Kidney epithelial cell (primary cell): ENCODE measurements at regions not wholly inside any gene's neighbourhood (a gene's known extent, or its start where the extent isn't known, plus 50 kb on each side); places are given as distances from the start of the nearest gene placed in this dataset.

Source experiments
- DNase-seq: peaks from one replicate; pipeline ENCODE4 v3.0.0-alpha.2; 2010; ENCODE audit warnings: low read depth
- H3K27me3 ChIP-seq: 2 replicates; pipeline ENCODE4 v1.6.0; 2011; ENCODE audit warnings: low read length; ENCODE audit not compliant: control insufficient read depth, insufficient read depth
- H3K36me3 ChIP-seq: 2 replicates; pipeline ENCODE4 v1.5.1; 2011; ENCODE audit warnings: low read length; ENCODE audit not compliant: control insufficient read depth, insufficient read depth
- H3K4me3 ChIP-seq: 2 replicates; pipeline ENCODE4 v1.5.1; 2011; ENCODE audit warnings: low read depth, mild to moderate bottlenecking, control low read depth, low read length
- CTCF ChIP-seq: IDR thresholded peaks from 2 replicates; pipeline ENCODE4 v1.5.1; 2011; ENCODE audit warnings: mild to moderate bottlenecking, moderate library complexity, low read length, control low read depth, inconsistent platforms; ENCODE audit not compliant: insufficient read depth, poor library complexity, severe bottlenecking

- Histone ChIP-seq H3K4me3 (no peak overlapping the region), H3K27me3 (no peaks in the 10 kb centered on the region), H3K36me3 (no peaks in the 10 kb centered on the region)
- DNase-seq: no peak
- no peak for TF ChIP-seq CTCF
Observed at GRCh38 chr6:119658917-119659316, 309.4 kb upstream of the MAN1A1 start.

GRCh38 chr6:119655124-119655523 lies 305.6 kb upstream of the MAN1A1 start:
- H3K27me3 ChIP-seq: no peaks in the 10 kb centered on the region
- no peak for DNase-seq
- no peak overlapping the region for H3K4me3 ChIP-seq
- no peak for TF ChIP-seq CTCF
- H3K36me3 ChIP-seq: no peaks in the 10 kb centered on the region

- no peaks in the 10 kb centered on the region for H3K27me3 ChIP-seq
- no peaks in the 10 kb centered on the region for H3K36me3 ChIP-seq
- TF ChIP-seq CTCF: no peak
- no peak for DNase-seq
- no peak overlapping the region for H3K4me3 ChIP-seq
Observed at GRCh38 chr6:119653329-119653728, 303.8 kb upstream of the MAN1A1 start.

GRCh38 chr6:119649531-119649930 lies 300.0 kb upstream of the MAN1A1 start:
- TF ChIP-seq CTCF: no peak
- Histone ChIP-seq H3K36me3 (no peaks in the 10 kb centered on the region), H3K27me3 (no peaks in the 10 kb centered on the region), H3K4me3 (no peak overlapping the region)
- DNase-seq: no peak

- no peak for TF ChIP-seq CTCF
- Histone ChIP-seq H3K36me3 (no peaks in the 10 kb centered on the region), H3K27me3 (no peaks in the 10 kb centered on the region), H3K4me3 (no peak overlapping the region)
- DNase-seq: no peak
Observed at GRCh38 chr6:119647309-119647708, 297.7 kb upstream of the MAN1A1 start.

- no peak for TF ChIP-seq CTCF
- H3K36me3 ChIP-seq: no peaks in the 10 kb centered on the region
- no peak for DNase-seq
- H3K4me3 ChIP-seq: no peak overlapping the region
- no peaks in the 10 kb centered on the region for H3K27me3 ChIP-seq
Observed at GRCh38 chr6:119643876-119644275, 294.3 kb upstream of the MAN1A1 start.
